ENCODE measurements at regions not wholly inside any gene's neighbourhood (a gene's known extent, or its start where the extent isn't known, plus 50 kb on each side); places are given as distances from the start of the nearest gene placed in this dataset.

GRCh38 chr11:83336993-83337392 is 50.8 kb upstream of the CCDC90B start:
- H3K27ac ChIP-seq, result no peak overlapping the region
- no peak for TF ChIP-seq CTCF (conservative IDR thresholded peaks at IDR 0.05)
